Muscle of leg (tissue), 3 donors: ENCODE measurements at regions not wholly inside any gene's neighbourhood (a gene's known extent, or its start where the extent isn't known, plus 50 kb on each side); places are given as distances from the start of the nearest gene placed in this dataset.

Experiments
- DNase-seq: peaks from one replicate; pipeline ENCODE4 v3.0.0; 2013
- H3K27ac ChIP-seq: one replicate; pipeline ENCODE4 v1.5.1; 2013; ENCODE audit warnings: mild to moderate bottlenecking, low read length, control low read depth
- H3K27me3 ChIP-seq: one replicate; pipeline ENCODE4 v1.6.1; 2013; ENCODE audit warnings: low read length; ENCODE audit not compliant: control insufficient read depth, insufficient read depth
- H3K36me3 ChIP-seq: one replicate; pipeline ENCODE4 v1.6.1; 2013; ENCODE audit warnings: low read length; ENCODE audit not compliant: control insufficient read depth, insufficient read depth
- H3K4me1 ChIP-seq: one replicate; pipeline ENCODE4 v1.6.1; 2013; ENCODE audit warnings: low read length; ENCODE audit not compliant: control insufficient read depth, insufficient read depth
- H3K4me3 ChIP-seq: one replicate; pipeline ENCODE4 v1.5.1; 2013; ENCODE audit warnings: low read length, control low read depth
- H3K9me3 ChIP-seq: replicated peaks from 2 replicates; pipeline ENCODE4 v1.6.1; 2013; ENCODE audit warnings: low read depth, low read length; ENCODE audit not compliant: control insufficient read depth
- WGBS: methylation state at CpG from one replicate; pipeline ENCODE4 v1.1.5; 2013; ENCODE audit warnings: missing lambda C conversion rate; ENCODE audit not compliant: insufficient coverage; 5-methylcytosine and 5-hydroxymethylcytosine counted together

GRCh38 chr5:33023649-33024048 is 312.5 kb downstream of the NPR3 start:
- no peaks in the 10 kb centered on the region for H3K27me3 ChIP-seq
- H3K4me1 ChIP-seq: no peaks in the 10 kb centered on the region
- H3K4me3 ChIP-seq: no peak overlapping the region
- WGBS: no CpG with 5 or more reads among the region's 2 CpGs
- no peaks in the 10 kb centered on the region for H3K9me3 ChIP-seq
- no peaks in the 10 kb centered on the region for H3K36me3 ChIP-seq
- no peak for DNase-seq
- no peak overlapping the region for H3K27ac ChIP-seq

GRCh38 chr5:33032271-33033070 is 321.4 kb downstream of the NPR3 start:
- no peak overlapping the region for H3K4me3 ChIP-seq
- peak overlapping the region; percentile 62 for H3K27ac ChIP-seq
- H3K4me1 ChIP-seq: no peaks in the 10 kb centered on the region
- H3K36me3 ChIP-seq: no peaks in the 10 kb centered on the region
- no peaks in the 10 kb centered on the region for H3K9me3 ChIP-seq
- WGBS: 0% methylated on average over 3 of the region's 8 CpGs
- H3K27me3 ChIP-seq: no peaks in the 10 kb centered on the region
- peak; percentile 95 for DNase-seq

GRCh38 chr5:33033516-33033915 is 322.4 kb downstream of the NPR3 start:
- Histone ChIP-seq H3K27ac (no peak overlapping the region), H3K4me3 (no peak overlapping the region), H3K36me3 (no peaks in the 10 kb centered on the region), H3K4me1 (no peaks in the 10 kb centered on the region), H3K27me3 (no peaks in the 10 kb centered on the region), H3K9me3 (no peaks in the 10 kb centered on the region)
- no peak for DNase-seq
- 17% methylated on average over 1 of the region's 3 CpGs for WGBS

- no peaks in the 10 kb centered on the region for H3K4me1 ChIP-seq
- DNase-seq: no peak
- H3K27me3 ChIP-seq: no peaks in the 10 kb centered on the region
- no peak overlapping the region for H3K27ac ChIP-seq
- no peaks in the 10 kb centered on the region for H3K9me3 ChIP-seq
- no peak overlapping the region for H3K4me3 ChIP-seq
- no peaks in the 10 kb centered on the region for H3K36me3 ChIP-seq
- WGBS: no CpG with 5 or more reads among the region's 1 CpG
Measured at GRCh38 chr5:33034777-33035176, 323.7 kb downstream of the NPR3 start.

- Histone ChIP-seq H3K27me3 (no peaks in the 10 kb centered on the region), H3K36me3 (no peaks in the 10 kb centered on the region), H3K4me1 (no peaks in the 10 kb centered on the region), H3K4me3 (no peak overlapping the region), H3K27ac (no peak overlapping the region), H3K9me3 (peaks cover 9% of the 10 kb centered on the region)
- WGBS: no CpG with 5 or more reads among the region's 3 CpGs
- no peak for DNase-seq
Measured at GRCh38 chr5:33035851-33036527, 324.9 kb downstream of the NPR3 start.

- Histone ChIP-seq H3K27ac (no peak overlapping the region), H3K4me3 (no peak overlapping the region), H3K36me3 (no peaks in the 10 kb centered on the region), H3K27me3 (no peaks in the 10 kb centered on the region), H3K9me3 (peaks cover 14% of the 10 kb centered on the region), H3K4me1 (no peaks in the 10 kb centered on the region)
- DNase-seq: peak; percentile 44
- WGBS: no CpG with 5 or more reads among the region's 1 CpG
Measured at GRCh38 chr5:33037076-33037475, 326.0 kb downstream of the NPR3 start.

GRCh38 chr5:33041586-33041985 is 330.5 kb downstream of the NPR3 start:
- no peak for DNase-seq
- H3K4me1 ChIP-seq: no peaks in the 10 kb centered on the region
- H3K9me3 ChIP-seq: peaks cover 14% of the 10 kb centered on the region
- 88% methylated on average over 1 of the region's 3 CpGs for WGBS
- no peak overlapping the region for H3K27ac ChIP-seq
- no peak overlapping the region for H3K4me3 ChIP-seq
- H3K27me3 ChIP-seq: no peaks in the 10 kb centered on the region
- no peaks in the 10 kb centered on the region for H3K36me3 ChIP-seq

- Histone ChIP-seq H3K27ac (no peak overlapping the region), H3K27me3 (no peaks in the 10 kb centered on the region), H3K9me3 (peaks cover 14% of the 10 kb centered on the region), H3K36me3 (no peaks in the 10 kb centered on the region), H3K4me3 (no peak overlapping the region), H3K4me1 (no peaks in the 10 kb centered on the region)
- WGBS: no CpG with 5 or more reads among the region's 1 CpG
- no peak for DNase-seq
Measured at GRCh38 chr5:33043343-33043997, 332.3 kb downstream of the NPR3 start.

GRCh38 chr5:33046091-33046490 is 335.0 kb downstream of the NPR3 start:
- H3K36me3 ChIP-seq: no peaks in the 10 kb centered on the region
- no peak overlapping the region for H3K27ac ChIP-seq
- H3K4me3 ChIP-seq: no peak overlapping the region
- no peaks in the 10 kb centered on the region for H3K27me3 ChIP-seq
- H3K9me3 ChIP-seq: peaks cover 4% of the 10 kb centered on the region
- H3K4me1 ChIP-seq: no peaks in the 10 kb centered on the region
- WGBS: no CpG with 5 or more reads among the region's 2 CpGs
- DNase-seq: no peak

- no peak for DNase-seq
- WGBS: no CpG with 5 or more reads among the region's 3 CpGs
- Histone ChIP-seq H3K36me3 (no peaks in the 10 kb centered on the region), H3K4me3 (no peak overlapping the region), H3K9me3 (no peaks in the 10 kb centered on the region), H3K27me3 (no peaks in the 10 kb centered on the region), H3K27ac (no peak overlapping the region), H3K4me1 (no peaks in the 10 kb centered on the region)
Measured at GRCh38 chr5:33048315-33048714, 337.2 kb downstream of the NPR3 start.
